ENCODE measurements at regions not wholly inside any gene's neighbourhood (a gene's known extent, or its start where the extent isn't known, plus 50 kb on each side); places are given as distances from the start of the nearest gene placed in this dataset.
"Not testable (repeated sequence)": the region's sequence is repeated elsewhere in the genome, so short reads cannot be mapped to it uniquely, and the experiment has no call there.

- DNase-seq = no peak
These were observed 339.8 kb upstream of the EPHA4 start for GRCh38 chr2:221911890-221912289.

- DNase-seq = no peak
These were observed 339.2 kb upstream of the EPHA4 start for GRCh38 chr2:221911321-221911720.

- DNase-seq = no peak
These were observed 336.4 kb upstream of the EPHA4 start for GRCh38 chr2:221908518-221908917.

GRCh38 chr2:221897718-221898117 is 325.6 kb upstream of the EPHA4 start:
- no peak for DNase-seq

GRCh38 chr2:221896505-221897151 is 324.5 kb upstream of the EPHA4 start:
- DNase-seq = no peak

- DNase-seq = no peak
These were observed 323.4 kb upstream of the EPHA4 start for GRCh38 chr2:221895366-221896121.

GRCh38 chr2:221893501-221893900 is 321.4 kb upstream of the EPHA4 start:
- no peak for DNase-seq

GRCh38 chr2:221892006-221892405 is 319.9 kb upstream of the EPHA4 start:
- not testable (repeated sequence) for DNase-seq

- DNase-seq = no peak
These were observed 311.9 kb upstream of the EPHA4 start for GRCh38 chr2:221883976-221884375.

GRCh38 chr2:221876016-221876415 is 303.9 kb upstream of the EPHA4 start:
- no peak for DNase-seq

- DNase-seq = no peak
These were observed 302.3 kb upstream of the EPHA4 start for GRCh38 chr2:221874444-221874843.

- DNase-seq = no peak
These were observed 285.6 kb upstream of the EPHA4 start for GRCh38 chr2:221857719-221858118.

- no peak for DNase-seq
These were observed 281.2 kb upstream of the EPHA4 start for GRCh38 chr2:221853297-221853696.

GRCh38 chr2:221851531-221852045 is 279.5 kb upstream of the EPHA4 start:
- DNase-seq = no peak

- no peak for DNase-seq
These were observed 278.0 kb upstream of the EPHA4 start for GRCh38 chr2:221850076-221850475.

GRCh38 chr2:221848286-221848685 is 276.2 kb upstream of the EPHA4 start:
- DNase-seq = no peak

GRCh38 chr2:221845021-221845365 is 272.9 kb upstream of the EPHA4 start:
- no peak for DNase-seq

- DNase-seq = no peak
These were observed 272.3 kb upstream of the EPHA4 start for GRCh38 chr2:221844212-221845020.

- no peak for DNase-seq
These were observed 264.0 kb upstream of the EPHA4 start for GRCh38 chr2:221836095-221836494.

- no peak for DNase-seq
These were observed 261.9 kb upstream of the EPHA4 start for GRCh38 chr2:221833966-221834365.

GRCh38 chr2:221831051-221831450 is 258.9 kb upstream of the EPHA4 start:
- no peak for DNase-seq

- no peak for DNase-seq
These were observed 250.3 kb upstream of the EPHA4 start for GRCh38 chr2:221822416-221822815.

GRCh38 chr2:221818616-221819320 is 246.7 kb upstream of the EPHA4 start:
- no peak for DNase-seq
